WTC11 (cell line): ENCODE measurements at regions not wholly inside any gene's neighbourhood (a gene's known extent, or its start where the extent isn't known, plus 50 kb on each side); places are given as distances from the start of the nearest gene placed in this dataset.

Source experiments
- ATAC-seq: fragments of 200-7000 bp; cut with Tn5 transposase; 2 replicates; pipeline ENCODE4 v1.10.0; 2021; ENCODE audit warnings: mild to moderate bottlenecking, moderate library complexity
- CTCF ChIA-PET: fragments of 300-600 bp; sonication (Branson Sonifier 250); formaldehyde crosslinking; loops from one replicate; lab custom pipeline; 2021; ENCODE audit warnings: antibody characterized with exemption; lab: Charles Lee
- POLR2A ChIA-PET: fragments of 350-600 bp; sonication (Branson Sonifier 250); formaldehyde crosslinking; loops from one replicate; lab custom pipeline; 2021; ENCODE audit warnings: antibody characterized with exemption; lab: Charles Lee
- DNase-seq: peaks from one replicate; pipeline ENCODE4 v3.0.0; 2021; ENCODE audit warnings: low spot score
- H3K27ac Mint-ChIP-seq: 2 replicates; pipeline ENCODE4 v1.8.0; 2021; ENCODE audit warnings: mixed read lengths
- H3K27me3 Mint-ChIP-seq: 2 replicates; pipeline ENCODE4 v1.8.0; 2021; ENCODE audit warnings: low read depth, mild to moderate bottlenecking, moderate library complexity, mixed read lengths
- H3K36me3 Mint-ChIP-seq: 2 replicates; pipeline ENCODE4 v1.8.0; 2021; ENCODE audit warnings: mixed read lengths
- H3K4me1 Mint-ChIP-seq: 2 replicates; pipeline ENCODE4 v1.8.0; 2022; ENCODE audit warnings: mixed read lengths
- H3K4me3 Mint-ChIP-seq: 2 replicates; pipeline ENCODE4 v1.8.0; 2021; ENCODE audit warnings: mild to moderate bottlenecking, moderate library complexity, mixed read lengths
- H3K9me3 Mint-ChIP-seq: 2 replicates; pipeline ENCODE4 v1.8.0; 2021; ENCODE audit warnings: mixed read lengths
- CREB1 ChIP-seq: sonication (generic); formaldehyde crosslinking; IDR thresholded peaks from 2 replicates; pipeline ENCODE4 v1.8.0; 2023; ENCODE audit warnings: mild to moderate bottlenecking, missing genetic modification reagents
- E2F4 ChIP-seq: sonication (generic); formaldehyde crosslinking; IDR thresholded peaks from 2 replicates; pipeline ENCODE4 v1.8.1; 2022; ENCODE audit warnings: low read depth, mild to moderate bottlenecking, moderate library complexity, missing genetic modification reagents, borderline replicate concordance
- E2F5 ChIP-seq: sonication (generic); formaldehyde crosslinking; IDR thresholded peaks from 2 replicates; pipeline ENCODE4 v1.8.1; 2022; ENCODE audit warnings: mild to moderate bottlenecking, moderate library complexity, missing genetic modification reagents
- FOXJ3 ChIP-seq: sonication (generic); formaldehyde crosslinking; IDR thresholded peaks from 2 replicates; pipeline ENCODE4 v1.9.0; 2021; ENCODE audit warnings: missing genetic modification reagents, mild to moderate bottlenecking, borderline replicate concordance
- FOXK1 ChIP-seq: sonication (generic); formaldehyde crosslinking; IDR thresholded peaks from 2 replicates; pipeline ENCODE4 v1.8.0; 2022; ENCODE audit warnings: mild to moderate bottlenecking, moderate library complexity, missing genetic modification reagents
- HMGXB4 ChIP-seq: sonication (generic); formaldehyde crosslinking; IDR thresholded peaks from 2 replicates; pipeline ENCODE4 v1.8.1; 2023; ENCODE audit warnings: mild to moderate bottlenecking, moderate library complexity, missing genetic modification reagents
- IRF1 ChIP-seq: sonication (generic); formaldehyde crosslinking; IDR thresholded peaks from 2 replicates; pipeline ENCODE4 v1.8.0; 2023; ENCODE audit warnings: missing genetic modification reagents
- IRF2 ChIP-seq: sonication (generic); formaldehyde crosslinking; IDR thresholded peaks from 2 replicates; pipeline ENCODE4 v1.8.0; 2022; ENCODE audit warnings: low read depth, missing genetic modification reagents, borderline replicate concordance
- KAT7 ChIP-seq: sonication (generic); formaldehyde crosslinking; IDR thresholded peaks from 2 replicates; pipeline ENCODE4 v1.8.1; 2023; ENCODE audit warnings: missing genetic modification reagents, mild to moderate bottlenecking, borderline replicate concordance
- MXD4 ChIP-seq: fragments of 250-450 bp; sonication (Bioruptor Pico); IDR thresholded peaks from 2 replicates; pipeline ENCODE4 v1.8.0; 2021; ENCODE audit warnings: mild to moderate bottlenecking, moderate library complexity, borderline replicate concordance
- NR1H2 ChIP-seq: sonication (generic); formaldehyde crosslinking; IDR thresholded peaks from 2 replicates; pipeline ENCODE4 v1.9.0; 2021; ENCODE audit warnings: mild to moderate bottlenecking, moderate library complexity, missing genetic modification reagents
- PREB ChIP-seq: sonication (generic); formaldehyde crosslinking; IDR thresholded peaks from 2 replicates; pipeline ENCODE4 v1.8.1; 2022; ENCODE audit warnings: mild to moderate bottlenecking, missing genetic modification reagents, moderate library complexity, borderline replicate concordance
- RELA ChIP-seq: sonication (generic); formaldehyde crosslinking; IDR thresholded peaks from 2 replicates; pipeline ENCODE4 v1.8.1; 2022; ENCODE audit warnings: missing genetic modification reagents, mild to moderate bottlenecking, borderline replicate concordance
- SOX15 ChIP-seq: fragments of 250-450 bp; sonication (Bioruptor Pico); IDR thresholded peaks from 2 replicates; pipeline ENCODE4 v1.9.0; 2021; ENCODE audit warnings: mild to moderate bottlenecking
- SP1 ChIP-seq: sonication (generic); formaldehyde crosslinking; conservative IDR thresholded peaks from 2 replicates; pipeline ENCODE4 v1.8.1; 2022; ENCODE audit warnings: missing genetic modification reagents
- ZBTB21 ChIP-seq: sonication (generic); formaldehyde crosslinking; IDR thresholded peaks from 2 replicates; pipeline ENCODE4 v1.8.1; 2023; ENCODE audit warnings: mild to moderate bottlenecking, missing genetic modification reagents, borderline replicate concordance
- ZNF121 ChIP-seq: sonication (generic); formaldehyde crosslinking; IDR thresholded peaks from 2 replicates; pipeline ENCODE4 v1.8.0; 2023; ENCODE audit warnings: missing genetic modification reagents
- ZNF281 ChIP-seq: sonication (generic); formaldehyde crosslinking; IDR thresholded peaks from 2 replicates; pipeline ENCODE4 v1.8.0; 2023; ENCODE audit warnings: mild to moderate bottlenecking, missing genetic modification reagents
- ZNF317 ChIP-seq: sonication (generic); formaldehyde crosslinking; IDR thresholded peaks from 2 replicates; pipeline ENCODE4 v1.8.1; 2023; ENCODE audit warnings: low read depth, mild to moderate bottlenecking, moderate library complexity, missing genetic modification reagents, borderline replicate concordance
- ZNF532 ChIP-seq: fragments of 250-450 bp; sonication (Bioruptor Pico); IDR thresholded peaks from 2 replicates; pipeline ENCODE4 v1.9.0; 2021; ENCODE audit warnings: mild to moderate bottlenecking, borderline replicate concordance
- ZNF671 ChIP-seq: fragments of 250-450 bp; sonication (Bioruptor Pico); IDR thresholded peaks from 2 replicates; pipeline ENCODE4 v1.8.0; 2021; ENCODE audit warnings: mild to moderate bottlenecking

- TF ChIP-seq ZNF121 (no peak), IRF2 (CRISPR knock-in tag) (no peak), ZNF532 (CRISPR knock-in tag) (no peak), NR1H2 (no peak), SP1 (CRISPR knock-in tag) (no peak), E2F5 (CRISPR knock-in tag) (no peak), IRF1 (CRISPR knock-in tag) (no peak), CREB1 (CRISPR knock-in tag) (no peak), FOXK1 (no peak)
Measured at GRCh38 chr10:78614744-78615143, 454.0 kb upstream of the ZMIZ1 start (continued).

GRCh38 chr10:78616125-78616695 lies 452.6 kb upstream of the ZMIZ1 start:
- Mint-ChIP-seq H3K27ac (no peak overlapping the region), H3K27me3 (peaks cover 8% of the 10 kb centered on the region), H3K36me3 (no peaks in the 10 kb centered on the region), H3K4me1 (no peaks in the 10 kb centered on the region), H3K9me3 (no peaks in the 10 kb centered on the region), H3K4me3 (no peak overlapping the region)
- ATAC-seq (no peak), DNase-seq (no peak)
- POLR2A ChIA-PET, result interaction anchor here (0.5 kb wide), 1 partner anchor 240 kb away, joined by 3 read pairs; no protein-coding TSS in a partner anchor
- CTCF ChIA-PET, result no interaction called here
- TF ChIP-seq SP1 (CRISPR knock-in tag) (no peak), SOX15 (CRISPR knock-in tag) (no peak), FOXJ3 (no peak), E2F5 (CRISPR knock-in tag) (no peak), ZNF671 (CRISPR knock-in tag) (no peak), ZNF281 (CRISPR knock-in tag) (no peak), HMGXB4 (CRISPR knock-in tag) (no peak), RELA (CRISPR knock-in tag) (no peak), IRF1 (CRISPR knock-in tag) (no peak), E2F4 (no peak), ZBTB21 (CRISPR knock-in tag) (no peak), MXD4 (CRISPR knock-in tag) (no peak), ZNF121 (no peak), ZNF317 (CRISPR knock-in tag) (no peak), KAT7 (CRISPR knock-in tag) (no peak), PREB (CRISPR knock-in tag) (no peak)
